B cell (primary cell): ENCODE measurements at regions not wholly inside any gene's neighbourhood (a gene's known extent, or its start where the extent isn't known, plus 50 kb on each side); places are given as distances from the start of the nearest gene placed in this dataset.

ENCODE experiments used
- CTCF ChIP-seq: fragments of 200-600 bp; IDR thresholded peaks from one replicate; pipeline ENCODE4 v1.8.0; 2022; ENCODE audit warnings: antibody characterized with exemption, mild to moderate bottlenecking
- EZH2 ChIP-seq: IDR thresholded peaks from 2 replicates; pipeline ENCODE4 v1.6.1; 2012; ENCODE audit warnings: borderline replicate concordance, low read depth, mild to moderate bottlenecking, moderate library complexity, low read length; ENCODE audit not compliant: insufficient read depth, poor library complexity, severe bottlenecking

- TF ChIP-seq CTCF (no peak), EZH2 (no peak)
Observed at GRCh38 chr6:14734052-14734415, 511.8 kb upstream of the JARID2 start.
